ENCODE measurements at regions not wholly inside any gene's neighbourhood (a gene's known extent, or its start where the extent isn't known, plus 50 kb on each side); places are given as distances from the start of the nearest gene placed in this dataset.

DNA sequence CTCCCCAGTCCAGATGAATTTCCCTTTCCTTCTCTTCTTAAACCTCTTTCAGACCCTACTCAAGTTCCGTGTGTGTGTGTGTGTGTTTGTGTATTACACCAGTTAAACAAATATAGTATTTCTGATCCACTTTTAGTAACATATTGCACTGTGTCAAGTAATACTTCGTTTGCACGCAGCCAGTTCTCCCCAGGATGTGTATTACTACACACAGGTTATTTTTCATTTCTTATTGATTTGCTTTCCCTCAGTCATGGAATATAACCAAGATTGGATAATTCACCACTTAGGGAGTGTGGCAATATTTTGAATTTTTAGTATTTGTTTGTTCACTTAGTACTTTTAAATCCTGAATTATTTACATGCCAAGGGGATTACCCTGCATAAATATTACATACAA lies 667.0 kb downstream of the NR2F2 start:
- no peaks in the 10 kb centered on the region for H3K9me3 ChIP-seq
- DNase-seq: no peak
- intact Hi-C loops (cut with DNase I): no loop called here
- no peaks in the 10 kb centered on the region for H3K27me3 ChIP-seq
- 36 to 71% (median 49%) methylated on average over 3 of the region's 3 CpGs for WGBS, 3 donors
- TF ChIP-seq POLR2A (IDR thresholded peaks at IDR 0.05): no peak
- TF ChIP-seq, protein P1, sequence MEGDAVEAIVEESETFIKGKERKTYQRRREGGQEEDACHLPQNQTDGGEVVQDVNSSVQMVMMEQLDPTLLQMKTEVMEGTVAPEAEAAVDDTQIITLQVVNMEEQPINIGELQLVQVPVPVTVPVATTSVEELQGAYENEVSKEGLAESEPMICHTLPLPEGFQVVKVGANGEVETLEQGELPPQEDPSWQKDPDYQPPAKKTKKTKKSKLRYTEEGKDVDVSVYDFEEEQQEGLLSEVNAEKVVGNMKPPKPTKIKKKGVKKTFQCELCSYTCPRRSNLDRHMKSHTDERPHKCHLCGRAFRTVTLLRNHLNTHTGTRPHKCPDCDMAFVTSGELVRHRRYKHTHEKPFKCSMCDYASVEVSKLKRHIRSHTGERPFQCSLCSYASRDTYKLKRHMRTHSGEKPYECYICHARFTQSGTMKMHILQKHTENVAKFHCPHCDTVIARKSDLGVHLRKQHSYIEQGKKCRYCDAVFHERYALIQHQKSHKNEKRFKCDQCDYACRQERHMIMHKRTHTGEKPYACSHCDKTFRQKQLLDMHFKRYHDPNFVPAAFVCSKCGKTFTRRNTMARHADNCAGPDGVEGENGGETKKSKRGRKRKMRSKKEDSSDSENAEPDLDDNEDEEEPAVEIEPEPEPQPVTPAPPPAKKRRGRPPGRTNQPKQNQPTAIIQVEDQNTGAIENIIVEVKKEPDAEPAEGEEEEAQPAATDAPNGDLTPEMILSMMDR (IDR thresholded peaks at IDR 0.05): no peak
- no peak for TF ChIP-seq EP300 (IDR thresholded peaks at IDR 0.05)
- H3K36me3 ChIP-seq: no peaks in the 10 kb centered on the region
- H3K4me3 ChIP-seq: no peak overlapping the region
- no peaks in the 10 kb centered on the region for H3K4me1 ChIP-seq (ENCODE audit: insufficient read depth)
- no peak overlapping the region for H3K27ac ChIP-seq

DNA sequence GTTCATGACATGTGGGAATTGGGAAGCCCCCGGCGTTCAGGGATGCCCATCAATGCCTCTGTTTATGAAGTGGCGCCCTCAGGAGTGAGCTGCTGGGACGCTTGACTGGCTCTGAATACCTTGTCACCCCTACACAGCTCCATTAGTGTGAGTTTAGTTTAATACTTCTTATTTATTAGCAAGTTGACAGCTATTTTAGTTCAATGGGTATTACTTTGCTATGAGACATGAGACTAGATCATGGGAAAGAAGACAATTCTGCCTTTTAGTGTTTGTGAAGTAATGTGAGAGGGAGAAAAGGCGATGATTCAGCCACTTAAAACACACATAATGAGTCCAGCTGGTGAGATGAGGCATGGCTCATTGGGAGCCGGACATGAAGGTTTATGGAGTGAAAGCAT lies 678.5 kb downstream of the NR2F2 start:
- H3K9me3 ChIP-seq: no peaks in the 10 kb centered on the region
- no peak for DNase-seq
- no peaks in the 10 kb centered on the region for H3K4me1 ChIP-seq (ENCODE audit: insufficient read depth)
- H3K27me3 ChIP-seq: no peaks in the 10 kb centered on the region
- intact Hi-C loops (cut with DNase I): no loop called here
- no peak overlapping the region for H3K4me3 ChIP-seq
- TF ChIP-seq EP300 (IDR thresholded peaks at IDR 0.05) (no peak), POLR2A (IDR thresholded peaks at IDR 0.05) (no peak)
- TF ChIP-seq, protein P1 (IDR thresholded peaks at IDR 0.05): no peak
- H3K27ac ChIP-seq: no peak overlapping the region
- H3K36me3 ChIP-seq: no peaks in the 10 kb centered on the region
- 78 to 80% (median 78%) methylated on average over 6 of the region's 6 CpGs for WGBS, 3 donors

DNA sequence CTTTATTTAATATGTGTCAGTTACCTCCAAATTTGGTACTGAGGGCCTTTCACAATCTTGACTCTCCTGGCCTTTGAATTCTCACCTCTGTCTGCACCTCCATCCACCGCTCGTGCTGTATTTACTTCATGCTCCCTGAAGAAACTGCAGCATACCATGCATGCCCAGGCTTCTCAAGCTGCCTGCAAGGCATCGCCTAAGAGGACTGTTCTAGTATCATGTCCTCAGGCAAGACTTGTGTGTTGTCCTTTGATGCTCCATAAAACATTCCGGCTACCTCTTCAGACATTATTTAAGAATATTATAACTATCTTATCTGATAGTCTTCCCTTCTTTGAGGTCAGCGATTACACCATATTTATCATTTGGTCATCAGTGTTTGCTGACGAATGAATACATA lies 682.5 kb downstream of the NR2F2 start:
- WGBS, 3 donors: 86 to 91% (median 88%) methylated on average over 6 of the region's 6 CpGs
- H3K4me1 ChIP-seq (ENCODE audit: insufficient read depth): no peaks in the 10 kb centered on the region
- H3K9me3 ChIP-seq: no peaks in the 10 kb centered on the region
- no peak overlapping the region for H3K4me3 ChIP-seq
- TF ChIP-seq, protein P1 (IDR thresholded peaks at IDR 0.05): no peak
- no peak for TF ChIP-seq EP300 (IDR thresholded peaks at IDR 0.05)
- TF ChIP-seq POLR2A (IDR thresholded peaks at IDR 0.05): no peak
- no peak for DNase-seq
- no peaks in the 10 kb centered on the region for H3K36me3 ChIP-seq
- no peaks in the 10 kb centered on the region for H3K27me3 ChIP-seq
- intact Hi-C loops (cut with DNase I): no loop called here
- no peak overlapping the region for H3K27ac ChIP-seq

DNA sequence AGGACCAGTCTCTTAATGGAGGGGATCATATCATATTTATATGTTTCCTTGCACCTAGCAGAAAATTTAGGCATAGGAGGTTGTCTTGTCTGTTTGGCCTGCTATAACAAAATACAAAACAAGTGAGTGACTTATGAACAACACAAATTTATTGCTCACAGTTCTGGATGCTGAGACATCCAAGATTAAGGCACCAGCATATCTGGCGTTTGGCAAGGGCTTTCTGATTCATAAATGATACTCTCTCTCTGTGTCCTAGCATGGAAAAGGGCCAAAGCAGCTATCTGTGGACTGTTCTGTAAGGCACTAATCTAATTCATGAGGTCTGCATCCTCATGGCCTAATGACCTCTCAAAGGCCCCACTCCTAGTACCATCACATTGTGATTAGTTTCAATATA lies 683.0 kb downstream of the NR2F2 start:
- intact Hi-C loops (cut with DNase I): no loop called here
- H3K4me3 ChIP-seq: no peak overlapping the region
- no peaks in the 10 kb centered on the region for H3K4me1 ChIP-seq (ENCODE audit: insufficient read depth)
- H3K27me3 ChIP-seq: no peaks in the 10 kb centered on the region
- no peak overlapping the region for H3K27ac ChIP-seq
- 68 to 86% (median 82%) methylated on average over 1 of the region's 1 CpG for whole genome bisulfite sequencing, 3 donors
- no peaks in the 10 kb centered on the region for H3K36me3 ChIP-seq
- DNase-seq: no peak
- no peaks in the 10 kb centered on the region for H3K9me3 ChIP-seq
- TF ChIP-seq, protein P1 (IDR thresholded peaks at IDR 0.05): no peak
- TF ChIP-seq EP300 (IDR thresholded peaks at IDR 0.05) (no peak), POLR2A (IDR thresholded peaks at IDR 0.05) (no peak)

DNA sequence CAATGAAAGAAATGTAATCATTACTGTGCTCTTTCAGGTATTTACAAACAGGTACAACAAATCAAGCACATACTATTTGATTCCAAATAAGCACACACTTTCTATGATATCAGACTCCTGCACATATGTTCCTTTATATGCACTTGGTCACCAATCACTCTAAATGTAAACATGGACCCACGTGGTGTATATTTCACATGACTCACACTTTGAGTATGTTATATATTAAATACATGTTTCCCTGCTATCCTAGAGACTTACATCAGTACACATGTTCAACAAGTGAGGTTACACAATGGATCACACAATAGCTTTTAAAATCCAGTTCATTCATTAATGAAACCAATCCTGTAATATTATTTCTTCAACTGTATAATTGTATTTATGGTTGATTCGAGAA lies 683.5 kb downstream of the NR2F2 start:
- no peak overlapping the region for H3K27ac ChIP-seq
- H3K4me3 ChIP-seq: no peak overlapping the region
- intact Hi-C loops (cut with DNase I): no loop called here
- no peaks in the 10 kb centered on the region for H3K27me3 ChIP-seq
- 42 to 49% (median 42%) methylated on average over 2 of the region's 2 CpGs for WGBS, 3 donors
- DNase-seq: no peak
- H3K4me1 ChIP-seq (ENCODE audit: insufficient read depth): no peaks in the 10 kb centered on the region
- TF ChIP-seq, protein P1 (IDR thresholded peaks at IDR 0.05): no peak
- no peak for TF ChIP-seq POLR2A (IDR thresholded peaks at IDR 0.05)
- TF ChIP-seq EP300 (IDR thresholded peaks at IDR 0.05): no peak
- H3K36me3 ChIP-seq: no peaks in the 10 kb centered on the region
- no peaks in the 10 kb centered on the region for H3K9me3 ChIP-seq

Measured in ovary (tissue), 7 donors.